Natural killer cell (primary cell): ENCODE measurements at regions not wholly inside any gene's neighbourhood (a gene's known extent, or its start where the extent isn't known, plus 50 kb on each side); places are given as distances from the start of the nearest gene placed in this dataset.

Experiments
- ATAC-seq, 3 donors: fragments of 150-1000 bp in 2 of 3; fragments of 200-7000 bp in 1 of 3; cut with Tn5 transposase; 1 replicate in 1 of 3; 2 replicates in 2 of 3; pipeline ENCODE4 v1.10.0; 2021; ENCODE audit warnings: mild to moderate bottlenecking in 2 of 3, moderate library complexity in 2 of 3
- DNase-seq, 2 donors: peaks; one replicate each; pipeline versions ENCODE4 v3.0.0 to v3.0.0-alpha.2; 2013 to 2021; ENCODE audit warnings: mixed read lengths in 1 of 2
- H3K27ac ChIP-seq: one replicate; pipeline ENCODE4 v1.5.1; 2013; ENCODE audit warnings: mild to moderate bottlenecking, low read length
- H3K27me3 ChIP-seq: one replicate; pipeline ENCODE4 v1.6.1; 2013; ENCODE audit warnings: low read length; ENCODE audit not compliant: control insufficient read depth, insufficient read depth
- H3K36me3 ChIP-seq: one replicate; pipeline ENCODE4 v1.6.1; 2013; ENCODE audit warnings: low read length; ENCODE audit not compliant: control insufficient read depth, insufficient read depth
- H3K4me1 ChIP-seq: one replicate; pipeline ENCODE4 v1.6.1; 2013; ENCODE audit warnings: low read length; ENCODE audit not compliant: control insufficient read depth, insufficient read depth
- H3K4me3 ChIP-seq: one replicate; pipeline ENCODE4 v1.5.1; 2013; ENCODE audit warnings: low read length
- H3K9me3 ChIP-seq: one replicate; pipeline ENCODE4 v1.6.1; 2013; ENCODE audit warnings: low read length; ENCODE audit not compliant: control insufficient read depth, insufficient read depth
- H3K27ac Mint-ChIP-seq, 2 donors: one replicate each; pipeline ENCODE4 v1.8.0; 2022; ENCODE audit warnings: mild to moderate bottlenecking in 2 of 2, mixed read lengths in 2 of 2, moderate library complexity in 1 of 2
- H3K27me3 Mint-ChIP-seq, 2 donors: one replicate each; pipeline ENCODE4 v1.8.0; 2022; ENCODE audit warnings: low read depth in 2 of 2, mixed read lengths in 2 of 2
- H3K36me3 Mint-ChIP-seq: one replicate; pipeline ENCODE4 v1.8.0; 2022; ENCODE audit warnings: mixed read lengths
- H3K4me1 Mint-ChIP-seq, 2 donors: one replicate each; pipeline ENCODE4 v1.8.0; 2022; ENCODE audit warnings: mixed read lengths in 2 of 2
- H3K4me3 Mint-ChIP-seq: one replicate; pipeline ENCODE4 v1.8.0; 2022; ENCODE audit warnings: mild to moderate bottlenecking, moderate library complexity, mixed read lengths
- H3K9me3 Mint-ChIP-seq, 2 donors: one replicate each; pipeline ENCODE4 v1.8.0; 2022; ENCODE audit warnings: mixed read lengths in 2 of 2
- WGBS: methylation state at CpG from one replicate; pipeline ENCODE4 v1.1.7; 2013; ENCODE audit warnings: missing lambda C conversion rate; ENCODE audit not compliant: insufficient coverage; 5-methylcytosine and 5-hydroxymethylcytosine counted together
- intact Hi-C: fragments of 100-400 bp; cut with micrococcal nuclease; formaldehyde crosslinking; loops from one replicate; pipeline ENCODE4 v1.14.2; 2022
- TF ChIP-seq, protein P1 (sequence below): fragments of 200-600 bp; IDR thresholded peaks from one replicate; pipeline ENCODE4 v1.8.0; 2022; ENCODE audit warnings: antibody characterized with exemption

DNA sequence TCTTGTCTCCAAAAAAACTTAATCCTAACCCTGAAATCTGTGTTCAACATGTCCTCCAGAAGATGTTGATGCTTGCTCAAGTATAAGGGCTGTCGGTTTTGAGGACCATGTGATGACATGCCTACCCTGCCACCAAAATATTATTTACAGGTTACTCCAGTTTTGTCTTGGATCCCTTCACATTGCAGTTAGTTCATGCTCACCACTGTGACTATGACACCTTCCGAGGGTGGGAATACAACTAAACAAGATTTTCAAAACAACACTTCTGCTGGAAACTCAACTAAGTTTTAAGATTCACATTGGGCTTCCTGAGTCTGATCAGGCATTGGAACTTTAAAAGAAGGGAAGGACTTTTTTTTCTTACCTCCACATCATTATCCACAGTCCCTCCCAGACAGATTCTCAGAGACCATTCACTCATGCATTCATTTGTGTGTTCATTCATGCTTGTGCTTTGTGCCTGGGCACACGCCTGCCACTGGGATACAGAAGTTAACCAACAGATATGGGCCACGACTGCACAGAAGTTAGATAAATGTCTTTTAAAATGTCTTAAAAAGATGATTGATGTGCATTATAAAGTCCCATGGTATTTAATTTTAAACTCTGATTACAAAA lies 118.7 kb upstream of the GJE1 start:
- no peaks in the 10 kb centered on the region for H3K27me3 ChIP-seq
- H3K4me1 ChIP-seq: no peaks in the 10 kb centered on the region
- H3K9me3 ChIP-seq: no peaks in the 10 kb centered on the region
- Mint-ChIP-seq H3K27me3 (no peaks in the 10 kb centered on the region), H3K27ac (no peak overlapping the region), H3K4me3 (no peak overlapping the region), H3K9me3 (peaks cover 0 to 8% of the 10 kb centered on the region in 2 donors), H3K36me3 (no peaks in the 10 kb centered on the region), H3K4me1 (no peaks in the 10 kb centered on the region)
- intact Hi-C loops: no loop called here
- no peaks in the 10 kb centered on the region for H3K36me3 ChIP-seq
- ATAC-seq: no peak
- H3K4me3 ChIP-seq: no peak overlapping the region
- 78% methylated on average over 4 of the region's 4 CpGs for WGBS
- no peak for DNase-seq
- TF ChIP-seq, protein P1, sequence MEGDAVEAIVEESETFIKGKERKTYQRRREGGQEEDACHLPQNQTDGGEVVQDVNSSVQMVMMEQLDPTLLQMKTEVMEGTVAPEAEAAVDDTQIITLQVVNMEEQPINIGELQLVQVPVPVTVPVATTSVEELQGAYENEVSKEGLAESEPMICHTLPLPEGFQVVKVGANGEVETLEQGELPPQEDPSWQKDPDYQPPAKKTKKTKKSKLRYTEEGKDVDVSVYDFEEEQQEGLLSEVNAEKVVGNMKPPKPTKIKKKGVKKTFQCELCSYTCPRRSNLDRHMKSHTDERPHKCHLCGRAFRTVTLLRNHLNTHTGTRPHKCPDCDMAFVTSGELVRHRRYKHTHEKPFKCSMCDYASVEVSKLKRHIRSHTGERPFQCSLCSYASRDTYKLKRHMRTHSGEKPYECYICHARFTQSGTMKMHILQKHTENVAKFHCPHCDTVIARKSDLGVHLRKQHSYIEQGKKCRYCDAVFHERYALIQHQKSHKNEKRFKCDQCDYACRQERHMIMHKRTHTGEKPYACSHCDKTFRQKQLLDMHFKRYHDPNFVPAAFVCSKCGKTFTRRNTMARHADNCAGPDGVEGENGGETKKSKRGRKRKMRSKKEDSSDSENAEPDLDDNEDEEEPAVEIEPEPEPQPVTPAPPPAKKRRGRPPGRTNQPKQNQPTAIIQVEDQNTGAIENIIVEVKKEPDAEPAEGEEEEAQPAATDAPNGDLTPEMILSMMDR: no peak
- no peak overlapping the region for H3K27ac ChIP-seq

DNA sequence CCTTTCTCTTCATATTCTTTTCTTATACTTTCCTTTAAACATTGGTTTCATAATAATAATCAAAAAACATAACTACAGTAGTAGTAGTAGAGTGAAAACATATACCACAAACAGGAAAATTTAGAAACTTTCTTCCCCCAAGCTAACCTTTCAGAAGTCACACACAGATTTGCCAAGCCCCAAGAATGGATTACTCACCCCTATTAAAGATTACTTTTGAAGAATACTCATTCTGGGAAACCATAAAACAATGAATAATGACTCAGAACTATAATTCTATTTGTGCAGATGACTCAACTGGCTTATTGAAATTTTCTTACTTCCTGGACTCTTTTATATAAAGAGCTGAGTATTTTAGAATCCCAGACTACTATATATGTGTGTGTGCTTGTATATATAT lies 119.4 kb upstream of the GJE1 start:
- Histone ChIP-seq H3K4me1 (no peaks in the 10 kb centered on the region), H3K36me3 (no peaks in the 10 kb centered on the region), H3K27me3 (no peaks in the 10 kb centered on the region), H3K9me3 (no peaks in the 10 kb centered on the region), H3K4me3 (no peak overlapping the region), H3K27ac (no peak overlapping the region)
- intact Hi-C loops: no loop called here
- no peak for ATAC-seq
- DNase-seq: no peak
- Mint-ChIP-seq H3K4me1 (no peaks in the 10 kb centered on the region), H3K27me3 (no peaks in the 10 kb centered on the region), H3K27ac (no peak overlapping the region), H3K9me3 (peaks cover 0 to 3% of the 10 kb centered on the region in 2 donors), H3K4me3 (no peak overlapping the region), H3K36me3 (no peaks in the 10 kb centered on the region)
- TF ChIP-seq, protein P1: no peak

DNA sequence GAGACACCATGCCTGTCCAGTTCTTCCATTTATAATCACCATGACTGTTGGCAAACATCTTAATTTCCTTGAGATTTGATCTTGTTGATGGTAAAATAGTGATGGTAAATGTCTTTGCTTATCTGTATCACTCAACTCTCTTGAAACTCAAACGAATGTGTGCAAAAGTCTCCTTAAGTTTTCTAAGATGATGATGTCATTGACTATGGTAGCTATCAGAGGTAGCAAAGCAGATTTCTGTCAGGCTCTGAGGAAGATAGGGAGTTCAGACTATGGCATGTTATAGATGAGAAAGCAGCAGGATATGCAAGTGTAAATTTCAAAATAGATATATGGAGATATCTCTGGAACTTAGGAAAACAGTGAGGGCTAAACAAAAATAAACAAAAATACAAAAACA lies 121.0 kb upstream of the GJE1 start:
- no peak overlapping the region for H3K27ac Mint-ChIP-seq
- Histone ChIP-seq H3K4me3 (no peak overlapping the region), H3K36me3 (no peaks in the 10 kb centered on the region), H3K4me1 (no peaks in the 10 kb centered on the region), H3K27me3 (no peaks in the 10 kb centered on the region), H3K27ac (no peak overlapping the region), H3K9me3 (no peaks in the 10 kb centered on the region)
- intact Hi-C loops: no loop called here
- DNase-seq (no peak), ATAC-seq (no peak)
- WGBS: 100% methylated on average over 1 of the region's 1 CpG
- H3K36me3 Mint-ChIP-seq: no peaks in the 10 kb centered on the region
- TF ChIP-seq, protein P1: no peak
- no peaks in the 10 kb centered on the region for H3K27me3 Mint-ChIP-seq
- H3K4me3 Mint-ChIP-seq: no peak overlapping the region
- peaks cover 0 to 3% of the 10 kb centered on the region in 2 donors for H3K9me3 Mint-ChIP-seq
- H3K4me1 Mint-ChIP-seq: no peaks in the 10 kb centered on the region

DNA sequence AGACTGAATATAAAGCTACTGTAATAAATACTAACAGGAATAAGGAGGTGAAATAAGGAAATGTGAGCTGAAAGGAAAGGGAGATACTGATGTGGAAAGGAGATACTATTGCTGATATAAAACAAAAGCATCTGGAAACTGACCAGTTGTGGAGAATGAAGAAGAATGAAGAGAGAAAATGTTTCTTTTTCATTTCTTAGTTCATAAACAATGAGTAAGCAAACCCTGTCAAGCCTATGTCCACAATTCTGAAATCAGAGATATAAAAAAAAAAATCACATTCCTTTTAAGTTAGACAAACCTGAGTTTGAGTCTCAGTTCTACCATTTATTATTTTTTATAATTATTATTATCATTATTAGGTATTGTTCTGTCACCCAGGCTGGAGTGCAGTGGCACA lies 121.6 kb upstream of the GJE1 start:
- Histone ChIP-seq H3K4me1 (no peaks in the 10 kb centered on the region), H3K27me3 (no peaks in the 10 kb centered on the region), H3K4me3 (no peak overlapping the region), H3K9me3 (no peaks in the 10 kb centered on the region), H3K27ac (no peak overlapping the region), H3K36me3 (no peaks in the 10 kb centered on the region)
- DNase-seq (no peak), ATAC-seq (no peak)
- no peaks in the 10 kb centered on the region for H3K36me3 Mint-ChIP-seq
- TF ChIP-seq, protein P1: no peak
- no peaks in the 10 kb centered on the region for H3K27me3 Mint-ChIP-seq
- H3K4me1 Mint-ChIP-seq: no peaks in the 10 kb centered on the region
- H3K9me3 Mint-ChIP-seq: peaks cover 0 to 3% of the 10 kb centered on the region in 2 donors
- H3K4me3 Mint-ChIP-seq: no peak overlapping the region
- H3K27ac Mint-ChIP-seq: no peak overlapping the region
- intact Hi-C loops: no loop called here
